ENCODE measurements at regions not wholly inside any gene's neighbourhood (a gene's known extent, or its start where the extent isn't known, plus 50 kb on each side); places are given as distances from the start of the nearest gene placed in this dataset.

- no peak for TF ChIP-seq CTCF (IDR thresholded peaks at IDR 0.05)
- Mint-ChIP-seq H3K36me3 (ENCODE audit: low read depth) (no peaks in the 10 kb centered on the region), H3K27ac (no peak overlapping the region), H3K4me3 (no peak overlapping the region), H3K27me3 (no peaks in the 10 kb centered on the region), H3K9me3 (no peaks in the 10 kb centered on the region), H3K4me1 (peaks cover 38% of the 10 kb centered on the region)
- intact Hi-C loops (cut with micrococcal nuclease): loop anchor here (5.0 kb wide), 1 partner anchor 35 kb away; no protein-coding TSS in a partner anchor
- ATAC-seq (ENCODE audit: low read depth): no peak
- no peak for DNase-seq
- CTCF ChIA-PET: interaction anchor here (1.1 to 5.1 kb wide), 9 partner anchors 7 to 134 kb away, joined by 3 to 60 read pairs (median 16); no protein-coding TSS in a partner anchor
- POLR2A ChIA-PET: interaction anchor here (0.6 to 2.8 kb wide), 2 partner anchors 20 to 31 kb away, joined by 6 to 16 read pairs; no protein-coding TSS in a partner anchor
Observed at GRCh38 chr22:22062306-22062793, 79.8 kb upstream of the TOP3B start.

GRCh38 chr22:22061085-22062077 lies 78.8 kb upstream of the TOP3B start:
- CTCF ChIA-PET: interaction anchor here (0.6 to 5.1 kb wide), 22 partner anchors 8 to 648 kb away, joined by 3 to 60 read pairs (median 6); partner anchors contain the start of gene TOP3B
- intact Hi-C loops (cut with micrococcal nuclease): loop anchor here (2.0 to 5.0 kb wide), 4 partner anchors 19 to 135 kb away; no protein-coding TSS in a partner anchor
- Mint-ChIP-seq H3K4me3 (no peak overlapping the region), H3K9me3 (no peaks in the 10 kb centered on the region), H3K27ac (peak overlapping the region; percentile 6), H3K4me1 (peaks cover 38% of the 10 kb centered on the region), H3K36me3 (ENCODE audit: low read depth) (no peaks in the 10 kb centered on the region), H3K27me3 (no peaks in the 10 kb centered on the region)
- no peak for TF ChIP-seq CTCF (IDR thresholded peaks at IDR 0.05)
- POLR2A ChIA-PET: interaction anchor here (0.6 to 2.8 kb wide), 7 partner anchors 19 to 107 kb away, joined by 3 to 16 read pairs (median 4); no protein-coding TSS in a partner anchor
- ATAC-seq (ENCODE audit: low read depth) (no peak), DNase-seq (no peak)

GRCh38 chr22:22060200-22061084 lies 77.9 kb upstream of the TOP3B start:
- ChIA-PET POLR2A (interaction anchor here (0.9 to 2.8 kb wide), 6 partner anchors 18 to 108 kb away, joined by 3 to 16 read pairs (median 4); no protein-coding TSS in a partner anchor), CTCF (interaction anchor here (0.6 to 5.1 kb wide), 20 partner anchors 11 to 175 kb away, joined by 3 to 60 read pairs (median 6); partner anchors contain the start of gene TOP3B)
- Mint-ChIP-seq H3K27ac (peak overlapping the region; percentile 6), H3K36me3 (ENCODE audit: low read depth) (no peaks in the 10 kb centered on the region), H3K9me3 (no peaks in the 10 kb centered on the region), H3K27me3 (no peaks in the 10 kb centered on the region), H3K4me3 (no peak overlapping the region), H3K4me1 (peaks cover 38% of the 10 kb centered on the region)
- DNase-seq (peak; percentile 69), ATAC-seq (ENCODE audit: low read depth) (peak; percentile 73)
- no peak for TF ChIP-seq CTCF (IDR thresholded peaks at IDR 0.05)
- intact Hi-C loops (cut with micrococcal nuclease): loop anchor here (1.0 to 5.0 kb wide), 8 partner anchors 18 to 175 kb away; no protein-coding TSS in a partner anchor

- no peak overlapping the region for H3K27ac Mint-ChIP-seq
- no peaks in the 10 kb centered on the region for H3K9me3 Mint-ChIP-seq
- no peak for TF ChIP-seq CTCF (IDR thresholded peaks at IDR 0.05)
- POLR2A ChIA-PET: interaction anchor here (0.9 to 2.8 kb wide), 5 partner anchors 27 to 52 kb away, joined by 3 to 16 read pairs (median 4); no protein-coding TSS in a partner anchor
- peaks cover 38% of the 10 kb centered on the region for H3K4me1 Mint-ChIP-seq
- intact Hi-C loops (cut with micrococcal nuclease): loop anchor here (1.0 to 5.0 kb wide), 8 partner anchors 17 to 176 kb away; no protein-coding TSS in a partner anchor
- H3K36me3 Mint-ChIP-seq (ENCODE audit: low read depth): no peaks in the 10 kb centered on the region
- H3K4me3 Mint-ChIP-seq: no peak overlapping the region
- DNase-seq: no peak
- no peak for ATAC-seq (ENCODE audit: low read depth)
- no peaks in the 10 kb centered on the region for H3K27me3 Mint-ChIP-seq
- CTCF ChIA-PET: interaction anchor here (1.5 to 5.1 kb wide), 7 partner anchors 16 to 176 kb away, joined by 4 to 60 read pairs (median 14); no protein-coding TSS in a partner anchor
Observed at GRCh38 chr22:22059291-22060002, 76.9 kb upstream of the TOP3B start.

Measured in activated B cell treated with CpG ODN at 0.5 μM for 24 hours (primary cell).